Heart left ventricle (tissue), 13 donors: ENCODE measurements at regions not wholly inside any gene's neighbourhood (a gene's known extent, or its start where the extent isn't known, plus 50 kb on each side); places are given as distances from the start of the nearest gene placed in this dataset.

Source experiments
- POLR2A ChIP-seq, 2 donors: fragments of 450-650 bp; IDR thresholded peaks; one replicate each; pipeline ENCODE4 v1.6.1; 2017; ENCODE audit warnings: antibody characterized with exemption in 2 of 2, mild to moderate bottlenecking in 2 of 2, moderate library complexity in 2 of 2
- TF ChIP-seq, protein P1 (sequence below), 12 donors: fragments of 200-600 bp; sonication (generic) in 4 of 12; IDR thresholded peaks; one replicate each; pipeline versions ENCODE4 v1.5.0 to v1.8.0; 2018 to 2022; ENCODE audit warnings: antibody characterized with exemption in 12 of 12, mild to moderate bottlenecking in 5 of 12
- donor health status: ischemic (EF 13 %, LVEDD 7.1; RV severe dilation, severe dysfunction).
- donor health status: DM: no; HTN: yes; CAD: no.
- donor health status: DM: no; HTN: no; CAD: no.
- donor health status: ischemic (EF 25% LVEDD 6.9; RV normal size, moderate dysfunction).
- donor health status: ischemic (EF 25% LVEDD 5.7; RV mildly dilated, moderate dysfunction).
- donor health status: ischemic (EF 35%, LVEDD 5.7; RV mildly dilated, moderate dysfunction).
- donor health status: nonischemic (EF 11% LVEDD 7.7; RV severe dilation, severe dysfunction).
- donor health status: DM: yes; HTN: yes; CAD: no.
- donor health status: PGD.
- donor health status: ischemic (EF 29% LVEDD 5.4; RV normal size, mild dysfunction).
- donor health status: nonischemic (EF 23%, LVEDD 6.1; RV moderate dilation, normal function).

DNA sequence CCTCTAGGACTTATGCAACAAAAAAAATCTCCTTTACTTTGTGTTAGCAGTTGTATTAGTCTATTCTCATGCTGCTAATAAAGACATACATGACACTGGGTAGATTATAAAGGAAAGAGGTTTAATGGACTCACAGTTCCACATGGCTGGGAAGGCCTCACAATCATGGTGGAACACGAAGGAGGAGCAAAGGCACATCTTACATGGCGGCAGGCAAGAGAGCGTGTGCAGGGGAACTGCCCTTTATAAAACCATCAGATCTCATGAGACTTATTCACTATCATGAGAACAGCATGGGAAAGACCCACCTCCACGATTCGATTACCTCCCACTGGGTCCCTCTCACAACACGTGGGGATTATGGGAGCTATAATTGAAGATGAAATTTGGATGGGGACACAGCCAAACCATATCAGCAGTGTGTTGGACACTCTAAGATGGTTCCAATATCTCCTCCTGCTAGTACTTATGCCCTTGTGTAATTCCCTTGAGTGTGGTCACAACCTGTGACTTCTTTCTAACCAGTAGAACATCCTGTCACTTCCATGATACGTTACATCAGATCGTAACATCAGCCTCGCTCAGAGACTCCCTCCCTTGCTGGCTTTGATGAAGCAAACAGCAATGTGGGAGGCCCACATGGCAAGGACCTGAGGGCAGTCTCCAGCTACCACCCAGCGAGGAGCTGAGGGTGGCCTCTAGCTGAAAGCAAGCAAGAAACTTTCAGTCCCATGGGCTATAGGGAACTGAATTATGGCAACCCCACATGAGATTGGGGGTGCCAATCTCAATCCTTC is 113.5 kb upstream of the PITX1 start:
- TF ChIP-seq POLR2A (IDR thresholded peaks at IDR 0.05) = no peak
- TF ChIP-seq, protein P1, sequence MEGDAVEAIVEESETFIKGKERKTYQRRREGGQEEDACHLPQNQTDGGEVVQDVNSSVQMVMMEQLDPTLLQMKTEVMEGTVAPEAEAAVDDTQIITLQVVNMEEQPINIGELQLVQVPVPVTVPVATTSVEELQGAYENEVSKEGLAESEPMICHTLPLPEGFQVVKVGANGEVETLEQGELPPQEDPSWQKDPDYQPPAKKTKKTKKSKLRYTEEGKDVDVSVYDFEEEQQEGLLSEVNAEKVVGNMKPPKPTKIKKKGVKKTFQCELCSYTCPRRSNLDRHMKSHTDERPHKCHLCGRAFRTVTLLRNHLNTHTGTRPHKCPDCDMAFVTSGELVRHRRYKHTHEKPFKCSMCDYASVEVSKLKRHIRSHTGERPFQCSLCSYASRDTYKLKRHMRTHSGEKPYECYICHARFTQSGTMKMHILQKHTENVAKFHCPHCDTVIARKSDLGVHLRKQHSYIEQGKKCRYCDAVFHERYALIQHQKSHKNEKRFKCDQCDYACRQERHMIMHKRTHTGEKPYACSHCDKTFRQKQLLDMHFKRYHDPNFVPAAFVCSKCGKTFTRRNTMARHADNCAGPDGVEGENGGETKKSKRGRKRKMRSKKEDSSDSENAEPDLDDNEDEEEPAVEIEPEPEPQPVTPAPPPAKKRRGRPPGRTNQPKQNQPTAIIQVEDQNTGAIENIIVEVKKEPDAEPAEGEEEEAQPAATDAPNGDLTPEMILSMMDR (IDR thresholded peaks at IDR 0.05) = no peak
